Uterus (tissue), 3 donors: ENCODE measurements at regions not wholly inside any gene's neighbourhood (a gene's known extent, or its start where the extent isn't known, plus 50 kb on each side); places are given as distances from the start of the nearest gene placed in this dataset.

Source experiments
- DNase-seq, 2 donors: peaks; one replicate each; pipeline ENCODE4 v3.0.0-alpha.2; 2019 to 2020
- H3K27ac ChIP-seq, 2 donors: fragments of 200-600 bp; sonication (generic); 1 replicate in 1 of 2; 2 replicates in 1 of 2; pipeline ENCODE4 v1.5.1; 2016 to 2018
- H3K27me3 ChIP-seq, 2 donors: fragments of 200-600 bp; sonication (generic); one replicate each; pipeline ENCODE4 v1.5.1; 2018 to 2019; ENCODE audit warnings: control low read depth in 1 of 2
- H3K36me3 ChIP-seq, 2 donors: fragments of 200-600 bp; sonication (generic); one replicate each; pipeline ENCODE4 v1.5.1; 2019; ENCODE audit warnings: control low read depth in 1 of 2
- H3K4me1 ChIP-seq, 2 donors: fragments of 200-600 bp; sonication (generic); one replicate each; pipeline ENCODE4 v1.5.1; 2018 to 2019; ENCODE audit warnings: control low read depth in 1 of 2
- H3K4me3 ChIP-seq, 2 donors: fragments of 200-600 bp; sonication (generic); 1 replicate in 1 of 2; 2 replicates in 1 of 2; pipeline ENCODE4 v1.5.1; 2018 to 2019; ENCODE audit warnings: mild to moderate bottlenecking in 1 of 2
- H3K9me3 ChIP-seq, 2 donors: fragments of 200-600 bp; sonication (generic); one replicate each; pipeline ENCODE4 v1.5.1; 2019; ENCODE audit warnings: control low read depth in 1 of 2
- CTCF ChIP-seq, 4 experiments: fragments of 200-600 bp in 2 of 4; fragments of 450-650 bp in 2 of 4; sonication (generic) in 2 of 4; IDR thresholded peaks; one replicate each; pipeline ENCODE4 v1.5.1; 2016 to 2019; ENCODE audit warnings: antibody characterized with exemption in 4 of 4, mild to moderate bottlenecking in 2 of 4, moderate library complexity in 1 of 4
- POLR2A ChIP-seq, 2 donors: fragments of 450-650 bp; IDR thresholded peaks; one replicate each; pipeline ENCODE4 v1.6.1; 2016; ENCODE audit warnings: antibody characterized with exemption in 2 of 2, mild to moderate bottlenecking in 1 of 2, moderate library complexity in 1 of 2
- intact Hi-C: fragments of 100-400 bp; cut with DNase I; formaldehyde crosslinking; loops from one replicate; pipeline ENCODE4 v1.15.1; 2023; ENCODE audit warnings: low total_unique reads
- donor health status: DM: yes; HTN: yes; CAD: no.

GRCh38 chr16:88288303-88288702 is 94.5 kb upstream of the ZNF469 start:
- no peak for TF ChIP-seq CTCF (IDR thresholded peaks at IDR 0.05)
- no peak for TF ChIP-seq POLR2A (IDR thresholded peaks at IDR 0.05)

GRCh38 chr16:88289001-88289400 is 93.8 kb upstream of the ZNF469 start:
- H3K4me3 ChIP-seq, result no peak overlapping the region
- no peak for TF ChIP-seq CTCF (IDR thresholded peaks at IDR 0.05)
- no peak for TF ChIP-seq POLR2A (IDR thresholded peaks at IDR 0.05)
- H3K27ac ChIP-seq, result no peak overlapping the region
- no peaks in the 10 kb centered on the region for H3K36me3 ChIP-seq
- intact Hi-C loops, result no loop called here
- no peaks in the 10 kb centered on the region for H3K27me3 ChIP-seq
- DNase-seq, result no peak
- H3K9me3 ChIP-seq, result peaks cover 0 to 7% of the 10 kb centered on the region in 2 donors
- no peaks in the 10 kb centered on the region for H3K4me1 ChIP-seq

More at GRCh38 chr16:88288303-88288702, 94.5 kb upstream of the ZNF469 start:
- Histone ChIP-seq H3K4me3 (no peak overlapping the region), H3K27me3 (no peaks in the 10 kb centered on the region), H3K36me3 (no peaks in the 10 kb centered on the region), H3K27ac (no peak overlapping the region), H3K9me3 (peaks cover 0 to 7% of the 10 kb centered on the region in 2 donors), H3K4me1 (no peaks in the 10 kb centered on the region)
- intact Hi-C loops, result no loop called here
- no peak for DNase-seq

GRCh38 chr16:88289561-88289960 is 93.2 kb upstream of the ZNF469 start:
- no peak for DNase-seq
- no peak overlapping the region for H3K27ac ChIP-seq
- TF ChIP-seq POLR2A (IDR thresholded peaks at IDR 0.05) (no peak), CTCF (IDR thresholded peaks at IDR 0.05) (no peak)
- intact Hi-C loops, result no loop called here
- H3K4me1 ChIP-seq, result no peaks in the 10 kb centered on the region
- no peaks in the 10 kb centered on the region for H3K36me3 ChIP-seq
- no peak overlapping the region for H3K4me3 ChIP-seq
- H3K9me3 ChIP-seq, result peaks cover 0 to 7% of the 10 kb centered on the region in 2 donors
- no peaks in the 10 kb centered on the region for H3K27me3 ChIP-seq

GRCh38 chr16:88289968-88290401 is 92.8 kb upstream of the ZNF469 start:
- no peak for TF ChIP-seq POLR2A (IDR thresholded peaks at IDR 0.05)
- no peak for TF ChIP-seq CTCF (IDR thresholded peaks at IDR 0.05)
- Histone ChIP-seq H3K36me3 (no peaks in the 10 kb centered on the region), H3K27ac (no peak overlapping the region), H3K9me3 (peaks cover 0 to 7% of the 10 kb centered on the region in 2 donors), H3K27me3 (no peaks in the 10 kb centered on the region), H3K4me1 (no peaks in the 10 kb centered on the region), H3K4me3 (no peak overlapping the region)
- DNase-seq, result no peak
- intact Hi-C loops, result no loop called here

DNA sequence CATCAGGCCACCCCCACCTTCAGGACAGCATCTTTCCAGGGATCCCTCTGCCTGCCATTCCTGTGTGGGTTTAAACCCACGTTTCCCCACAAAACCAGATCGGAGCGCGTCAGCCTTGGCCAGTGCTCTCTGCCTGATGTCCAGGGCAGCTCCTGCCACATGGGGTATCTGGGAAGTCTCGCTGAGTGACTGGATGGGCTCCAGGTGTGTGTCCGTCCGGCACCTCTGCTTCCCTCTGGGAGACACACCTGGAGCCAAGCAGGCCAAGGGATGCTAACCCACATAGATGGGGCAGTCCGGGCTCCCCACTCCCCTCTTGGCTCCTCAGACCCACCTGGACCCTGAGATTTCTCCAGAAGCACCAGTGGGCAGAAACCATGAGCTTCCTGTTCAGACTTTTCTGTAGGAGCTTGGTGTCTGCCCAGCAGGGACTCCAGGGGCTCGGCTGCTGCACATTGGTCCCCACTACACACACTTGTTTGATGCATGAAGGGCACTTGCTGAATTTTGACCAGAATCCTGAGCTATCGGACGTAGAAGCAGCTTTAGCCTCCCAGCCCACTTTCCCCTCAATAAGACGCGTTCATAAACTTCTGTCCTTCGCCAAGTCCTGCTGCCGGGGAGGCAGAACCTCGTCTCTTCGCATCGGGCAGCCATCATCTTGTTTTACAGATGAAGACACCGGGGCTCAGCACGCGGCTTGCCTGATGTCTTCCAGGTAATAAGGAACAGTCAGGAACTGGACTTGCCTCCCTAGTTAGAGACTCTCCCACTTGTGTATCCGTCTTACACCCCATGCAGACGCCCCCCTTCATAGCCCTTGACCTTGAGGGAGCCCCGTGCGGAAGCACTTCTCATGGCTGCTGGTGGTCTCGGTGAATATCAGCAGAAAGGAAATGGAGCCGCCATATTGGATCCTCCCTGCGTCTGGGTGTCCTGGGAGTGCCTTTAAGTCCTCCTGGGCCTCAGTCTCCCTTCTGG is 91.6 kb upstream of the ZNF469 start:
- no peaks in the 10 kb centered on the region for H3K27me3 ChIP-seq

More for the DNA sequence above, 91.6 kb upstream of the ZNF469 start:
- intact Hi-C loops, result no loop called here
- Histone ChIP-seq H3K36me3 (no peaks in the 10 kb centered on the region), H3K9me3 (peaks cover 0 to 7% of the 10 kb centered on the region in 2 donors), H3K4me3 (no peak overlapping the region), H3K4me1 (no peaks in the 10 kb centered on the region), H3K27ac (no peak overlapping the region)
- no peak for DNase-seq
- no peak for TF ChIP-seq CTCF (IDR thresholded peaks at IDR 0.05)
